ENCODE measurements at regions not wholly inside any gene's neighbourhood (a gene's known extent, or its start where the extent isn't known, plus 50 kb on each side); places are given as distances from the start of the nearest gene placed in this dataset.
"Not testable (repeated sequence)": the region's sequence is repeated elsewhere in the genome, so short reads cannot be mapped to it uniquely, and the experiment has no call there.

- no peak for TF ChIP-seq CTCF (IDR thresholded peaks at IDR 0.05; ENCODE audit: low read depth, low read length)
- DNase-seq (ENCODE audit: extremely low read depth, low read depth), result no peak
Observed at GRCh38 chr18:5021558-5021957, 175.5 kb downstream of the AKAIN1 start.

GRCh38 chr18:5015213-5015612 lies 181.8 kb downstream of the AKAIN1 start:
- no peak for DNase-seq (ENCODE audit: extremely low read depth, low read depth)
- TF ChIP-seq CTCF (IDR thresholded peaks at IDR 0.05; ENCODE audit: low read depth, low read length), result no peak

GRCh38 chr18:5004031-5004820 lies 192.8 kb downstream of the AKAIN1 start:
- not testable (repeated sequence) for DNase-seq (ENCODE audit: extremely low read depth, low read depth)

GRCh38 chr18:4994710-4995109 lies 202.3 kb downstream of the AKAIN1 start:
- TF ChIP-seq CTCF (IDR thresholded peaks at IDR 0.05; ENCODE audit: low read depth, low read length), result no peak
- DNase-seq (ENCODE audit: extremely low read depth, low read depth), result no peak

- no peak for TF ChIP-seq CTCF (IDR thresholded peaks at IDR 0.05; ENCODE audit: low read depth, low read length)
Observed at GRCh38 chr18:4987452-4988405, 209.3 kb downstream of the AKAIN1 start.

GRCh38 chr18:4986677-4987076 lies 210.4 kb downstream of the AKAIN1 start:
- DNase-seq (ENCODE audit: extremely low read depth, low read depth), result no peak
- no peak for TF ChIP-seq CTCF (IDR thresholded peaks at IDR 0.05; ENCODE audit: low read depth, low read length)

More at GRCh38 chr18:4987452-4988405, 209.3 kb downstream of the AKAIN1 start:
- DNase-seq (ENCODE audit: extremely low read depth, low read depth), result no peak

- no peak for DNase-seq (ENCODE audit: extremely low read depth, low read depth)
- no peak for TF ChIP-seq CTCF (IDR thresholded peaks at IDR 0.05; ENCODE audit: low read depth, low read length)
Observed at GRCh38 chr18:4986066-4986465, 211.0 kb downstream of the AKAIN1 start.

Measured in AG09319 (cell line).